ENCODE measurements at regions not wholly inside any gene's neighbourhood (a gene's known extent, or its start where the extent isn't known, plus 50 kb on each side); places are given as distances from the start of the nearest gene placed in this dataset.

DNA sequence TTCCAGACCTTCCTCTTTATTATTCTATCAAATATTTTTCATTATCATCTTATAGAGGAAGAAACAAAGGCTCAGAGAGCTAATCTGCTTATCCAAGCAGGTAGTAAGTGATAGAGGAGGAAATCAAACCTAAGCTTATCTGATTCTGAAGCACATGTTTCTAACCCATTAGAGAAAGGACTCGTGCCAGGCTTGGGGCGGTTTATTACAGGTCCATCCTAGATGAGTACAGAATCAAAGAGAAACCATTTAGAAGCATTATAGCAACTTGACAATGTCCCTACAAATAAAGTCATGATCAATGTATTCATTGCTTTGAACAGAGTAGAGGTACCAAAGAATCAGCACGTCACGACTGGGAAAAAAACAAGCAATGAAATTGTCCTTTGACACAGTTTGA is 303.0 kb downstream of the CYRIA start:
- TF ChIP-seq, protein P1, sequence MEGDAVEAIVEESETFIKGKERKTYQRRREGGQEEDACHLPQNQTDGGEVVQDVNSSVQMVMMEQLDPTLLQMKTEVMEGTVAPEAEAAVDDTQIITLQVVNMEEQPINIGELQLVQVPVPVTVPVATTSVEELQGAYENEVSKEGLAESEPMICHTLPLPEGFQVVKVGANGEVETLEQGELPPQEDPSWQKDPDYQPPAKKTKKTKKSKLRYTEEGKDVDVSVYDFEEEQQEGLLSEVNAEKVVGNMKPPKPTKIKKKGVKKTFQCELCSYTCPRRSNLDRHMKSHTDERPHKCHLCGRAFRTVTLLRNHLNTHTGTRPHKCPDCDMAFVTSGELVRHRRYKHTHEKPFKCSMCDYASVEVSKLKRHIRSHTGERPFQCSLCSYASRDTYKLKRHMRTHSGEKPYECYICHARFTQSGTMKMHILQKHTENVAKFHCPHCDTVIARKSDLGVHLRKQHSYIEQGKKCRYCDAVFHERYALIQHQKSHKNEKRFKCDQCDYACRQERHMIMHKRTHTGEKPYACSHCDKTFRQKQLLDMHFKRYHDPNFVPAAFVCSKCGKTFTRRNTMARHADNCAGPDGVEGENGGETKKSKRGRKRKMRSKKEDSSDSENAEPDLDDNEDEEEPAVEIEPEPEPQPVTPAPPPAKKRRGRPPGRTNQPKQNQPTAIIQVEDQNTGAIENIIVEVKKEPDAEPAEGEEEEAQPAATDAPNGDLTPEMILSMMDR (conservative IDR thresholded peaks at IDR 0.05; ENCODE audit: low read length) = no peak
- no peak for TF ChIP-seq EZH2phosphoT487 (IDR thresholded peaks at IDR 0.05; ENCODE audit: borderline replicate concordance)
